Liver (tissue), 8 donors: ENCODE measurements at regions not wholly inside any gene's neighbourhood (a gene's known extent, or its start where the extent isn't known, plus 50 kb on each side); places are given as distances from the start of the nearest gene placed in this dataset.

ENCODE experiments used
- DNase-seq: peaks from one replicate; pipeline ENCODE4 v3.0.0-alpha.2; 2017; ENCODE audit warnings: low spot score
- H3K27ac ChIP-seq, 2 donors: one replicate each; pipeline ENCODE4 v1.7.0; 2013; ENCODE audit warnings: inconsistent platforms in 2 of 2, low read length in 2 of 2, control low read depth in 1 of 2, low read depth in 1 of 2, mild to moderate bottlenecking in 1 of 2
- H3K27me3 ChIP-seq, 4 donors: one replicate each; pipeline versions ENCODE4 v1.6.1 to v1.7.0; 2013; ENCODE audit warnings: low read length in 3 of 4, inconsistent platforms in 1 of 4, mild to moderate bottlenecking in 1 of 4, moderate library complexity in 1 of 4; ENCODE audit not compliant: control insufficient read depth in 4 of 4, insufficient read depth in 4 of 4
- H3K36me3 ChIP-seq, 4 donors: one replicate each; pipeline versions ENCODE4 v1.6.1 to v1.7.0; 2013; ENCODE audit warnings: low read length in 3 of 4, mild to moderate bottlenecking in 3 of 4, low read depth in 1 of 4, moderate library complexity in 1 of 4; ENCODE audit not compliant: control insufficient read depth in 4 of 4, insufficient read depth in 3 of 4
- H3K4me1 ChIP-seq, 4 donors: one replicate each; pipeline versions ENCODE4 v1.6.1 to v1.7.0; 2013; ENCODE audit warnings: low read length in 3 of 4, mild to moderate bottlenecking in 3 of 4, moderate library complexity in 1 of 4; ENCODE audit not compliant: control insufficient read depth in 4 of 4, insufficient read depth in 4 of 4
- H3K4me3 ChIP-seq, 3 donors: one replicate each; pipeline versions ENCODE4 v1.6.1 to v1.7.0; 2013; ENCODE audit warnings: low read length in 3 of 3, control low read depth in 1 of 3, low read depth in 1 of 3, mild to moderate bottlenecking in 1 of 3
- H3K9ac ChIP-seq, 2 donors: one replicate each; pipeline ENCODE4 v1.7.0; 2013; ENCODE audit warnings: low read length in 2 of 2, mild to moderate bottlenecking in 2 of 2, moderate library complexity in 2 of 2, control low read depth in 1 of 2, low read depth in 1 of 2
- H3K9me3 ChIP-seq, 4 donors: one replicate each; pipeline versions ENCODE4 v1.6.1 to v1.7.0; 2013; ENCODE audit warnings: low read length in 3 of 4; ENCODE audit not compliant: control insufficient read depth in 4 of 4
- EGR1 ChIP-seq, 2 donors: IDR thresholded peaks; 2 replicates each; pipeline ENCODE4 v1.6.1; 2016 to 2018; ENCODE audit warnings: antibody characterized with exemption in 2 of 2, low read depth in 2 of 2
- FOXA2 ChIP-seq: IDR thresholded peaks from 2 replicates; pipeline ENCODE4 v1.6.1; 2016; ENCODE audit warnings: antibody characterized with exemption
- GABPA ChIP-seq, 2 donors: IDR thresholded peaks in 1 of 2; conservative IDR thresholded peaks in 1 of 2; 2 replicates each; pipeline ENCODE4 v1.6.1; 2016; ENCODE audit warnings: antibody characterized with exemption in 2 of 2, mild to moderate bottlenecking in 1 of 2, moderate library complexity in 1 of 2
- HNF4A ChIP-seq, 2 donors: conservative IDR thresholded peaks; 2 replicates each; pipeline ENCODE4 v1.6.1; 2016; ENCODE audit warnings: antibody characterized with exemption in 2 of 2, mild to moderate bottlenecking in 2 of 2
- HNF4G ChIP-seq: IDR thresholded peaks from 2 replicates; pipeline ENCODE4 v1.6.1; 2016; ENCODE audit warnings: antibody characterized with exemption
- JUND ChIP-seq, 2 donors: IDR thresholded peaks; 2 replicates each; pipeline ENCODE4 v1.6.1; 2016; ENCODE audit warnings: antibody characterized with exemption in 2 of 2
- RAD21 ChIP-seq, 2 donors: IDR thresholded peaks; 2 replicates each; pipeline ENCODE4 v1.6.1; 2016; ENCODE audit warnings: antibody characterized with exemption in 2 of 2, mild to moderate bottlenecking in 2 of 2
- RXRA ChIP-seq, 2 donors: IDR thresholded peaks; 2 replicates each; pipeline ENCODE4 v1.6.1; 2017 to 2018; ENCODE audit warnings: antibody characterized with exemption in 2 of 2, mild to moderate bottlenecking in 1 of 2
- SP1 ChIP-seq: IDR thresholded peaks from 2 replicates; pipeline ENCODE4 v1.6.1; 2018; ENCODE audit warnings: antibody characterized with exemption, mild to moderate bottlenecking
- TAF1 ChIP-seq: conservative IDR thresholded peaks from 2 replicates; pipeline ENCODE4 v1.6.1; 2016; ENCODE audit warnings: antibody characterized with exemption, mild to moderate bottlenecking
- YY1 ChIP-seq: IDR thresholded peaks from 2 replicates; pipeline ENCODE4 v1.6.1; 2016; ENCODE audit warnings: antibody characterized with exemption, mild to moderate bottlenecking
- WGBS: extraction: QIAGEN DNeasy Blood & Tissue Kit; methylation state at CpG from one replicate; pipeline ENCODE4 v1.1.7; 2013; 5-methylcytosine and 5-hydroxymethylcytosine counted together
- TF ChIP-seq, protein P1 (sequence below): IDR thresholded peaks from 2 replicates; pipeline ENCODE4 v1.6.1; 2016; ENCODE audit warnings: antibody characterized with exemption
- TF ChIP-seq, protein P2 (sequence below): IDR thresholded peaks from 2 replicates; pipeline ENCODE4 v1.6.1; 2016; ENCODE audit warnings: antibody characterized with exemption
- TF ChIP-seq, protein P3 (sequence below): fragments of 150-350 bp; IDR thresholded peaks from 2 replicates; pipeline ENCODE4 v1.5.1; 2017; ENCODE audit warnings: improper control_type of control experiment, low read depth, low read length; ENCODE audit not compliant: missing input control
- TF ChIP-seq, protein P4 (sequence below): IDR thresholded peaks from 2 replicates; pipeline ENCODE4 v1.6.1; 2016; ENCODE audit warnings: antibody characterized with exemption, mild to moderate bottlenecking
- TF ChIP-seq, protein P5 (sequence below): IDR thresholded peaks from 2 replicates; pipeline ENCODE4 v1.6.1; 2016; ENCODE audit warnings: antibody characterized with exemption
- donor health status: healthy.
- donor health status: healthy.
- donor health status: healthy.
- donor health status: healthy.
- donor health status: healthy.

DNA sequence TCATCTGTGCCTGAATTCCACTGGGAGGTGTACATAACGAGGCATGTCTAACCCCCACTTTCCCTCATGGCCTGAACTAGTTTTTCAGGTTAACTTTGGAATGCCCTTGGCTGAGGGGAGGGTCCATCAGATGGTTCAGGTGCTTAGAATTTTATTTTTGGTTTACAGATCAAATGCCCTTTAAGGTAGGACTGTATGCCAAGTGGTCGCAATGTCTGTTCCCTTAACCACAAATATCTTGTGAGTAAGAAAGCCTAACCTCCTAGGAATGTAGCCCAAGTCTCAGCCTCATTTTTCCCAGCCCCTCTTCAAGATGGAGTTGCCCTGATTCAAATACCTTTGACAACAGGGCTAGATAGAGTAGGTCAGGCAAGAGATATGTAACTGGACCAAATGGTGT lies 78.4 kb downstream of the RNASET2 start:
- DNase-seq: no peak
- Histone ChIP-seq H3K27ac (no peak overlapping the region), H3K9me3 (no peaks in the 10 kb centered on the region), H3K4me1 (no peaks in the 10 kb centered on the region), H3K4me3 (no peak overlapping the region), H3K36me3 (no peaks in the 10 kb centered on the region), H3K27me3 (peaks cover 0 to 4% (median 0%) of the 10 kb centered on the region in 4 donors), H3K9ac (no peak overlapping the region)
- no peak for TF ChIP-seq FOXA2
- no peak for TF ChIP-seq RXRA (IDR thresholded peaks at IDR 0.05)
- no peak for TF ChIP-seq YY1
- no peak for TF ChIP-seq GABPA (IDR thresholded peaks at IDR 0.05 in 1 of 2, conservative IDR thresholded peaks at IDR 0.05 in 1 of 2)
- TF ChIP-seq RAD21 (IDR thresholded peaks at IDR 0.05): no peak
- no peak for TF ChIP-seq TAF1
- TF ChIP-seq JUND (IDR thresholded peaks at IDR 0.05): no peak
- WGBS: 90% methylated on average over 2 of the region's 2 CpGs

DNA sequence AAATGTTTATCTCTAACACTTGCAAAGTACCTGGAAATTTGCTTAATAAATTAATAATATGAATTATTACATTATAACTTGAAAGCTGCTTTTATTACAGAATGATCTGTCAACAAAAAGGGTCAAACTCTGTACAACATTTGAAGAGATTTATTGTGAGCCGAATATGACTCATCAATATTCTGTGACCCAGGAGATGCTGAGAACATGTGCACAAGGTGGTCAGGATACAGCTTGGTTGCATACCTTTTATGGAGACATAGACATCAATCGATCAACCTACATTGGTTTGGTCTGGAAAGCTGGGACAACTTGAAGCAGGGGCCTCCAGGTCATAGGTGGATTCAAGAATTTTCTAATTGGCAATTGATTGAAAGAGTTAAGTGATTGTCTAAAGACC lies 79.0 kb downstream of the RNASET2 start:
- Histone ChIP-seq H3K27ac (no peak overlapping the region), H3K27me3 (peaks cover 0 to 4% (median 0%) of the 10 kb centered on the region in 4 donors), H3K4me1 (no peaks in the 10 kb centered on the region), H3K9ac (no peak overlapping the region), H3K36me3 (no peaks in the 10 kb centered on the region), H3K4me3 (no peak overlapping the region), H3K9me3 (no peaks in the 10 kb centered on the region)
- 91% methylated on average over 2 of the region's 2 CpGs for WGBS
- TF ChIP-seq, protein P1, sequence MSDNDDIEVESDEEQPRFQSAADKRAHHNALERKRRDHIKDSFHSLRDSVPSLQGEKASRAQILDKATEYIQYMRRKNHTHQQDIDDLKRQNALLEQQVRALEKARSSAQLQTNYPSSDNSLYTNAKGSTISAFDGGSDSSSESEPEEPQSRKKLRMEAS: no peak
- TF ChIP-seq, protein P2, sequence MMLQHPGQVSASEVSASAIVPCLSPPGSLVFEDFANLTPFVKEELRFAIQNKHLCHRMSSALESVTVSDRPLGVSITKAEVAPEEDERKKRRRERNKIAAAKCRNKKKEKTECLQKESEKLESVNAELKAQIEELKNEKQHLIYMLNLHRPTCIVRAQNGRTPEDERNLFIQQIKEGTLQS: no peak
- TF ChIP-seq TAF1 (no peak), HNF4G (no peak), HNF4A (conservative IDR thresholded peaks at IDR 0.05) (no peak), EGR1 (IDR thresholded peaks at IDR 0.05; ENCODE audit: low read depth in 2 of 2) (no peak), SP1 (no peak)
- TF ChIP-seq, protein P3, sequence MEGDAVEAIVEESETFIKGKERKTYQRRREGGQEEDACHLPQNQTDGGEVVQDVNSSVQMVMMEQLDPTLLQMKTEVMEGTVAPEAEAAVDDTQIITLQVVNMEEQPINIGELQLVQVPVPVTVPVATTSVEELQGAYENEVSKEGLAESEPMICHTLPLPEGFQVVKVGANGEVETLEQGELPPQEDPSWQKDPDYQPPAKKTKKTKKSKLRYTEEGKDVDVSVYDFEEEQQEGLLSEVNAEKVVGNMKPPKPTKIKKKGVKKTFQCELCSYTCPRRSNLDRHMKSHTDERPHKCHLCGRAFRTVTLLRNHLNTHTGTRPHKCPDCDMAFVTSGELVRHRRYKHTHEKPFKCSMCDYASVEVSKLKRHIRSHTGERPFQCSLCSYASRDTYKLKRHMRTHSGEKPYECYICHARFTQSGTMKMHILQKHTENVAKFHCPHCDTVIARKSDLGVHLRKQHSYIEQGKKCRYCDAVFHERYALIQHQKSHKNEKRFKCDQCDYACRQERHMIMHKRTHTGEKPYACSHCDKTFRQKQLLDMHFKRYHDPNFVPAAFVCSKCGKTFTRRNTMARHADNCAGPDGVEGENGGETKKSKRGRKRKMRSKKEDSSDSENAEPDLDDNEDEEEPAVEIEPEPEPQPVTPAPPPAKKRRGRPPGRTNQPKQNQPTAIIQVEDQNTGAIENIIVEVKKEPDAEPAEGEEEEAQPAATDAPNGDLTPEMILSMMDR: no peak
- TF ChIP-seq, protein P4, sequence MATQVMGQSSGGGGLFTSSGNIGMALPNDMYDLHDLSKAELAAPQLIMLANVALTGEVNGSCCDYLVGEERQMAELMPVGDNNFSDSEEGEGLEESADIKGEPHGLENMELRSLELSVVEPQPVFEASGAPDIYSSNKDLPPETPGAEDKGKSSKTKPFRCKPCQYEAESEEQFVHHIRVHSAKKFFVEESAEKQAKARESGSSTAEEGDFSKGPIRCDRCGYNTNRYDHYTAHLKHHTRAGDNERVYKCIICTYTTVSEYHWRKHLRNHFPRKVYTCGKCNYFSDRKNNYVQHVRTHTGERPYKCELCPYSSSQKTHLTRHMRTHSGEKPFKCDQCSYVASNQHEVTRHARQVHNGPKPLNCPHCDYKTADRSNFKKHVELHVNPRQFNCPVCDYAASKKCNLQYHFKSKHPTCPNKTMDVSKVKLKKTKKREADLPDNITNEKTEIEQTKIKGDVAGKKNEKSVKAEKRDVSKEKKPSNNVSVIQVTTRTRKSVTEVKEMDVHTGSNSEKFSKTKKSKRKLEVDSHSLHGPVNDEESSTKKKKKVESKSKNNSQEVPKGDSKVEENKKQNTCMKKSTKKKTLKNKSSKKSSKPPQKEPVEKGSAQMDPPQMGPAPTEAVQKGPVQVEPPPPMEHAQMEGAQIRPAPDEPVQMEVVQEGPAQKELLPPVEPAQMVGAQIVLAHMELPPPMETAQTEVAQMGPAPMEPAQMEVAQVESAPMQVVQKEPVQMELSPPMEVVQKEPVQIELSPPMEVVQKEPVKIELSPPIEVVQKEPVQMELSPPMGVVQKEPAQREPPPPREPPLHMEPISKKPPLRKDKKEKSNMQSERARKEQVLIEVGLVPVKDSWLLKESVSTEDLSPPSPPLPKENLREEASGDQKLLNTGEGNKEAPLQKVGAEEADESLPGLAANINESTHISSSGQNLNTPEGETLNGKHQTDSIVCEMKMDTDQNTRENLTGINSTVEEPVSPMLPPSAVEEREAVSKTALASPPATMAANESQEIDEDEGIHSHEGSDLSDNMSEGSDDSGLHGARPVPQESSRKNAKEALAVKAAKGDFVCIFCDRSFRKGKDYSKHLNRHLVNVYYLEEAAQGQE: no peak
- TF ChIP-seq, protein P5, sequence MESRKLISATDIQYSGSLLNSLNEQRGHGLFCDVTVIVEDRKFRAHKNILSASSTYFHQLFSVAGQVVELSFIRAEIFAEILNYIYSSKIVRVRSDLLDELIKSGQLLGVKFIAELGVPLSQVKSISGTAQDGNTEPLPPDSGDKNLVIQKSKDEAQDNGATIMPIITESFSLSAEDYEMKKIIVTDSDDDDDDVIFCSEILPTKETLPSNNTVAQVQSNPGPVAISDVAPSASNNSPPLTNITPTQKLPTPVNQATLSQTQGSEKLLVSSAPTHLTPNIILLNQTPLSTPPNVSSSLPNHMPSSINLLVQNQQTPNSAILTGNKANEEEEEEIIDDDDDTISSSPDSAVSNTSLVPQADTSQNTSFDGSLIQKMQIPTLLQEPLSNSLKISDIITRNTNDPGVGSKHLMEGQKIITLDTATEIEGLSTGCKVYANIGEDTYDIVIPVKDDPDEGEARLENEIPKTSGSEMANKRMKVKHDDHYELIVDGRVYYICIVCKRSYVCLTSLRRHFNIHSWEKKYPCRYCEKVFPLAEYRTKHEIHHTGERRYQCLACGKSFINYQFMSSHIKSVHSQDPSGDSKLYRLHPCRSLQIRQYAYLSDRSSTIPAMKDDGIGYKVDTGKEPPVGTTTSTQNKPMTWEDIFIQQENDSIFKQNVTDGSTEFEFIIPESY: no peak
- no peak for DNase-seq
